ENCODE measurements at regions not wholly inside any gene's neighbourhood (a gene's known extent, or its start where the extent isn't known, plus 50 kb on each side); places are given as distances from the start of the nearest gene placed in this dataset.

DNA sequence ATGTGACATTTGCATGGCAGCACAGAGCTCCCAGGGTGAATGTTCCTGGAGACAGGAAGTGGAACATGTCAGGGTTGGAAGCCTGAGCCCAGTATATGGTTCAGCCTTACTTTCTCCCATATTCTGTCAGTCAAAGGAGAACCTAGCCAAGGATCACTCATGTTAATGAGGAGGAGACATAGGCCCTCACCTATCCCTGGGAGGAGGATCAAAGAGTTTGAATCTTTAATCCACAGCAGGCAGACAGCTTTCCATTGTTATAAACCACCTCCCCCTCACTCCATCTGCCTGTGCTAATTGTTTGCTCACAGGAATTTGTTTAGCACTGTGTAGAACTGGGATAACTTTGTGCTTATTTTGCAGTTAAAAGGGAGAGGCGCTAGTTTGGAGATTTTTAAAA is 1069.1 kb downstream of the EFNB2 start (continued):
- TF ChIP-seq, protein P1, sequence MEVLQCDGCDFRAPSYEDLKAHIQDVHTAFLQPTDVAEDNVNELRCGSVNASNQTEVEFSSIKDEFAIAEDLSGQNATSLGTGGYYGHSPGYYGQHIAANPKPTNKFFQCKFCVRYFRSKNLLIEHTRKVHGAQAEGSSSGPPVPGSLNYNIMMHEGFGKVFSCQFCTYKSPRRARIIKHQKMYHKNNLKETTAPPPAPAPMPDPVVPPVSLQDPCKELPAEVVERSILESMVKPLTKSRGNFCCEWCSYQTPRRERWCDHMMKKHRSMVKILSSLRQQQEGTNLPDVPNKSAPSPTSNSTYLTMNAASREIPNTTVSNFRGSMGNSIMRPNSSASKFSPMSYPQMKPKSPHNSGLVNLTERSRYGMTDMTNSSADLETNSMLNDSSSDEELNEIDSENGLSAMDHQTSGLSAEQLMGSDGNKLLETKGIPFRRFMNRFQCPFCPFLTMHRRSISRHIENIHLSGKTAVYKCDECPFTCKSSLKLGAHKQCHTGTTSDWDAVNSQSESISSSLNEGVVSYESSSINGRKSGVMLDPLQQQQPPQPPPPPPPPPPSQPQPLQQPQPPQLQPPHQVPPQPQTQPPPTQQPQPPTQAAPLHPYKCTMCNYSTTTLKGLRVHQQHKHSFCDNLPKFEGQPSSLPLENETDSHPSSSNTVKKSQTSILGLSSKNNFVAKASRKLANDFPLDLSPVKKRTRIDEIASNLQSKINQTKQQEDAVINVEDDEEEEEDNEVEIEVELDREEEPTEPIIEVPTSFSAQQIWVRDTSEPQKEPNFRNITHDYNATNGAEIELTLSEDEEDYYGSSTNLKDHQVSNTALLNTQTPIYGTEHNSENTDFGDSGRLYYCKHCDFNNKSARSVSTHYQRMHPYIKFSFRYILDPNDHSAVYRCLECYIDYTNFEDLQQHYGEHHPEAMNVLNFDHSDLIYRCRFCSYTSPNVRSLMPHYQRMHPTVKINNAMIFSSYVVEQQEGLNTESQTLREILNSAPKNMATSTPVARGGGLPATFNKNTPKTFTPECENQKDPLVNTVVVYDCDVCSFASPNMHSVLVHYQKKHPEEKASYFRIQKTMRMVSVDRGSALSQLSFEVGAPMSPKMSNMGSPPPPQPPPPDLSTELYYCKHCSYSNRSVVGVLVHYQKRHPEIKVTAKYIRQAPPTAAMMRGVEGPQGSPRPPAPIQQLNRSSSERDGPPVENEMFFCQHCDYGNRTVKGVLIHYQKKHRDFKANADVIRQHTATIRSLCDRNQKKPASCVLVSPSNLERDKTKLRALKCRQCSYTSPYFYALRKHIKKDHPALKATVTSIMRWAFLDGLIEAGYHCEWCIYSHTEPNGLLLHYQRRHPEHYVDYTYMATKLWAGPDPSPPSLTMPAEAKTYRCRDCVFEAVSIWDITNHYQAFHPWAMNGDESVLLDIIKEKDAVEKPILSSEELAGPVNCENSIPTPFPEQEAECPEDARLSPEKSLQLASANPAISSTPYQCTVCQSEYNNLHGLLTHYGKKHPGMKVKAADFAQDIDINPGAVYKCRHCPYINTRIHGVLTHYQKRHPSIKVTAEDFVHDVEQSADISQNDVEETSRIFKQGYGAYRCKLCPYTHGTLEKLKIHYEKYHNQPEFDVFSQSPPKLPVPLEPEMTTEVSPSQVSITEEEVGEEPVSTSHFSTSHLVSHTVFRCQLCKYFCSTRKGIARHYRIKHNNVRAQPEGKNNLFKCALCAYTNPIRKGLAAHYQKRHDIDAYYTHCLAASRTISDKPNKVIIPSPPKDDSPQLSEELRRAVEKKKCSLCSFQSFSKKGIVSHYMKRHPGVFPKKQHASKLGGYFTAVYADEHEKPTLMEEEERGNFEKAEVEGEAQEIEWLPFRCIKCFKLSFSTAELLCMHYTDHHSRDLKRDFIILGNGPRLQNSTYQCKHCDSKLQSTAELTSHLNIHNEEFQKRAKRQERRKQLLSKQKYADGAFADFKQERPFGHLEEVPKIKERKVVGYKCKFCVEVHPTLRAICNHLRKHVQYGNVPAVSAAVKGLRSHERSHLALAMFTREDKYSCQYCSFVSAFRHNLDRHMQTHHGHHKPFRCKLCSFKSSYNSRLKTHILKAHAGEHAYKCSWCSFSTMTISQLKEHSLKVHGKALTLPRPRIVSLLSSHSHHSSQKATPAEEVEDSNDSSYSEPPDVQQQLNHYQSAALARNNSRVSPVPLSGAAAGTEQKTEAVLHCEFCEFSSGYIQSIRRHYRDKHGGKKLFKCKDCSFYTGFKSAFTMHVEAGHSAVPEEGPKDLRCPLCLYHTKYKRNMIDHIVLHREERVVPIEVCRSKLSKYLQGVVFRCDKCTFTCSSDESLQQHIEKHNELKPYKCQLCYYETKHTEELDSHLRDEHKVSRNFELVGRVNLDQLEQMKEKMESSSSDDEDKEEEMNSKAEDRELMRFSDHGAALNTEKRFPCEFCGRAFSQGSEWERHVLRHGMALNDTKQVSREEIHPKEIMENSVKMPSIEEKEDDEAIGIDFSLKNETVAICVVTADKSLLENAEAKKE (CRISPR knock-in tag; IDR thresholded peaks at IDR 0.05): peak; percentile 17; the same call in 1 of the 2 replicates

DNA sequence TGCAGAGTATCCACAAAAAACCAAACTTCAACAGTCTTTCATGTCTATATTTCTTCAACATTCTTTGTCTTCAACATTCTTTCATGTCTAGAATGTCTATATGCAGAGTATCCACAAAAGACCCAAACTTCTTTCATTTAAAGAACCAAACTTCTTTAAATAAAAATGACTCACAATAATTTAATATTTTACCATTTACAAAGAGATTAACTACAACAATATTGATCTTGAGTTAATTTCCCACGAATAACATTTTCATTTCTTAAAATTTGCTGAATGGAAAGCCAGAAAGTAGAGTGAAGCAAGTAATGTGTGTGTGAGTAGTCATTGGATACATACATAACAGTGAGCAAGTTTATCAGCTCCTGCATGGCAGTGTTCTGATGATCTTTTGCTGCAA is 1069.7 kb downstream of the EFNB2 start, which contains the start of gene DAOA:
TSS of gene DAOA (plus strand) at position 301 of the 400 bp plus-strand sequence.
- Mint-ChIP-seq H3K4me1 (peaks cover 14% of the 10 kb centered on the region), H3K9me3 (peaks cover 6% of the 10 kb centered on the region; the same call in 2 of the 3 replicates), H3K36me3 (ENCODE audit: low read depth) (peaks cover 5% of the 10 kb centered on the region; the same call in 1 of the 3 replicates), H3K27me3 (ENCODE audit: insufficient read depth, low read depth, poor library complexity) (peaks cover 2% of the 10 kb centered on the region), H3K27ac (no peak within 1 kb of the TSS), H3K4me3 (no peak within 1 kb of the TSS)
- no peak within 1 kb of the TSS for H3K27ac ChIP-seq (ENCODE audit: low read depth)
- H4K20me1 ChIP-seq (replicated peaks; ENCODE audit: insufficient read depth): no peaks in the 10 kb centered on the region
- DNase-seq (ENCODE audit: low spot score) (no peak), ATAC-seq (no peak)
- H3K4me3 ChIP-seq: no peak within 1 kb of the TSS
- H3K27me3 ChIP-seq (ENCODE audit: insufficient read depth): no peaks in the 10 kb centered on the region
- TF ChIP-seq, protein P2, sequence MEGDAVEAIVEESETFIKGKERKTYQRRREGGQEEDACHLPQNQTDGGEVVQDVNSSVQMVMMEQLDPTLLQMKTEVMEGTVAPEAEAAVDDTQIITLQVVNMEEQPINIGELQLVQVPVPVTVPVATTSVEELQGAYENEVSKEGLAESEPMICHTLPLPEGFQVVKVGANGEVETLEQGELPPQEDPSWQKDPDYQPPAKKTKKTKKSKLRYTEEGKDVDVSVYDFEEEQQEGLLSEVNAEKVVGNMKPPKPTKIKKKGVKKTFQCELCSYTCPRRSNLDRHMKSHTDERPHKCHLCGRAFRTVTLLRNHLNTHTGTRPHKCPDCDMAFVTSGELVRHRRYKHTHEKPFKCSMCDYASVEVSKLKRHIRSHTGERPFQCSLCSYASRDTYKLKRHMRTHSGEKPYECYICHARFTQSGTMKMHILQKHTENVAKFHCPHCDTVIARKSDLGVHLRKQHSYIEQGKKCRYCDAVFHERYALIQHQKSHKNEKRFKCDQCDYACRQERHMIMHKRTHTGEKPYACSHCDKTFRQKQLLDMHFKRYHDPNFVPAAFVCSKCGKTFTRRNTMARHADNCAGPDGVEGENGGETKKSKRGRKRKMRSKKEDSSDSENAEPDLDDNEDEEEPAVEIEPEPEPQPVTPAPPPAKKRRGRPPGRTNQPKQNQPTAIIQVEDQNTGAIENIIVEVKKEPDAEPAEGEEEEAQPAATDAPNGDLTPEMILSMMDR (conservative IDR thresholded peaks at IDR 0.05; ENCODE audit: low read depth in 2 of 2): no peak
- TF ChIP-seq NANOG (IDR thresholded peaks at IDR 0.05; ENCODE audit: borderline replicate concordance) (no peak), EZH2 (IDR thresholded peaks at IDR 0.05; ENCODE audit: low read depth, unreplicated experiment) (no peak), EZH2phosphoT487 (IDR thresholded peaks at IDR 0.05; ENCODE audit: unreplicated experiment) (no peak), STAT1 (IDR thresholded peaks at IDR 0.05; ENCODE audit: unreplicated experiment) (no peak), ZNF114 (CRISPR knock-in tag; IDR thresholded peaks at IDR 0.05) (no peak), POLR2AphosphoS5 (IDR thresholded peaks at IDR 0.05; ENCODE audit: low read depth) (no peak)
- TF ChIP-seq, protein P1 (CRISPR knock-in tag; IDR thresholded peaks at IDR 0.05): no peak
- no peaks in the 10 kb centered on the region for H3K36me3 ChIP-seq (ENCODE audit: insufficient read depth)
- peak within 1 kb of the TSS; percentile 25; the same call in 1 of the 2 replicates for H2AFZ ChIP-seq
- no peaks in the 10 kb centered on the region for H3F3A ChIP-seq (replicated peaks; ENCODE audit: low read depth)
- peaks cover 6% of the 10 kb centered on the region; the same call in 1 of the 2 replicates for H3K4me1 ChIP-seq (ENCODE audit: insufficient read depth)
- no peak within 1 kb of the TSS for H3K4me2 ChIP-seq
- H3K9me2 ChIP-seq (ENCODE audit: insufficient read depth): peaks cover 15% of the 10 kb centered on the region; the same call in 1 of the 2 replicates
- H3K79me2 ChIP-seq (replicated peaks; ENCODE audit: insufficient read depth): no peaks in the 10 kb centered on the region

Data from GM23338 (cell line).